Duodenal mucosa (tissue), 2 donors: ENCODE measurements at regions not wholly inside any gene's neighbourhood (a gene's known extent, or its start where the extent isn't known, plus 50 kb on each side); places are given as distances from the start of the nearest gene placed in this dataset.

Source experiments
- H3K27ac ChIP-seq: one replicate; pipeline ENCODE4 v1.7.0; 2013; ENCODE audit warnings: low read depth, low read length
- H3K27me3 ChIP-seq, 2 donors: one replicate each; pipeline ENCODE4 v1.7.0; 2013; ENCODE audit warnings: low read length in 2 of 2, control low read depth in 1 of 2; ENCODE audit not compliant: insufficient read depth in 2 of 2, control insufficient read depth in 1 of 2
- H3K36me3 ChIP-seq, 2 donors: one replicate each; pipeline ENCODE4 v1.7.0; 2013; ENCODE audit warnings: low read length in 2 of 2, control low read depth in 1 of 2; ENCODE audit not compliant: insufficient read depth in 2 of 2, control insufficient read depth in 1 of 2
- H3K4me1 ChIP-seq, 2 donors: one replicate each; pipeline ENCODE4 v1.7.0; 2013; ENCODE audit warnings: low read length in 2 of 2, control low read depth in 1 of 2; ENCODE audit not compliant: insufficient read depth in 2 of 2, control insufficient read depth in 1 of 2
- H3K4me3 ChIP-seq, 2 donors: one replicate each; pipeline ENCODE4 v1.7.0; 2013; ENCODE audit warnings: low read length in 2 of 2, low read depth in 1 of 2
- H3K9ac ChIP-seq, 2 donors: one replicate each; pipeline ENCODE4 v1.7.0; 2013; ENCODE audit warnings: low read length in 2 of 2, low read depth in 1 of 2
- H3K9me3 ChIP-seq, 2 donors: one replicate each; pipeline ENCODE4 v1.7.0; 2013; ENCODE audit warnings: low read length in 2 of 2, control low read depth in 1 of 2; ENCODE audit not compliant: control insufficient read depth in 1 of 2

- H3K36me3 ChIP-seq, result no peaks in the 10 kb centered on the region
- no peaks in the 10 kb centered on the region for H3K27me3 ChIP-seq
- no peak overlapping the region for H3K9ac ChIP-seq
- peaks cover 0 to 3% of the 10 kb centered on the region in 2 donors for H3K4me1 ChIP-seq
- no peak overlapping the region for H3K4me3 ChIP-seq
- no peak overlapping the region for H3K27ac ChIP-seq
- H3K9me3 ChIP-seq, result no peaks in the 10 kb centered on the region
These were observed 205.9 kb upstream of the CASK start for GRCh38 chrX:42129022-42129940.

GRCh38 chrX:42128587-42128986 is 205.2 kb upstream of the CASK start:
- no peak overlapping the region for H3K27ac ChIP-seq
- H3K9me3 ChIP-seq, result no peaks in the 10 kb centered on the region
- H3K4me1 ChIP-seq, result peaks cover 0 to 3% of the 10 kb centered on the region in 2 donors
- H3K4me3 ChIP-seq, result no peak overlapping the region
- no peaks in the 10 kb centered on the region for H3K36me3 ChIP-seq
- H3K9ac ChIP-seq, result no peak overlapping the region
- no peaks in the 10 kb centered on the region for H3K27me3 ChIP-seq

- H3K36me3 ChIP-seq, result no peaks in the 10 kb centered on the region
- H3K9me3 ChIP-seq, result no peaks in the 10 kb centered on the region
- H3K4me1 ChIP-seq, result peaks cover 0 to 3% of the 10 kb centered on the region in 2 donors
- no peak overlapping the region for H3K4me3 ChIP-seq
- no peak overlapping the region for H3K9ac ChIP-seq
- H3K27me3 ChIP-seq, result no peaks in the 10 kb centered on the region
- no peak overlapping the region for H3K27ac ChIP-seq
These were observed 204.7 kb upstream of the CASK start for GRCh38 chrX:42128020-42128419.

GRCh38 chrX:42127563-42127962 is 204.2 kb upstream of the CASK start:
- Histone ChIP-seq H3K36me3 (no peaks in the 10 kb centered on the region), H3K27ac (no peak overlapping the region), H3K9ac (no peak overlapping the region), H3K4me3 (no peak overlapping the region), H3K9me3 (no peaks in the 10 kb centered on the region), H3K4me1 (peaks cover 0 to 3% of the 10 kb centered on the region in 2 donors), H3K27me3 (no peaks in the 10 kb centered on the region)

GRCh38 chrX:42123369-42123768 is 200.0 kb upstream of the CASK start:
- Histone ChIP-seq H3K27me3 (no peaks in the 10 kb centered on the region), H3K27ac (no peak overlapping the region), H3K4me1 (no peaks in the 10 kb centered on the region), H3K36me3 (no peaks in the 10 kb centered on the region), H3K4me3 (no peak overlapping the region), H3K9me3 (no peaks in the 10 kb centered on the region), H3K9ac (no peak overlapping the region)

- H3K9me3 ChIP-seq, result no peaks in the 10 kb centered on the region
- no peaks in the 10 kb centered on the region for H3K27me3 ChIP-seq
- no peaks in the 10 kb centered on the region for H3K4me1 ChIP-seq
These were observed 195.7 kb upstream of the CASK start for GRCh38 chrX:42119076-42119475.

GRCh38 chrX:42117318-42117717 is 194.0 kb upstream of the CASK start:
- Histone ChIP-seq H3K36me3 (no peaks in the 10 kb centered on the region), H3K4me1 (no peaks in the 10 kb centered on the region), H3K9me3 (no peaks in the 10 kb centered on the region), H3K27ac (no peak overlapping the region), H3K4me3 (no peak overlapping the region), H3K9ac (no peak overlapping the region), H3K27me3 (no peaks in the 10 kb centered on the region)

More at GRCh38 chrX:42119076-42119475, 195.7 kb upstream of the CASK start:
- no peak overlapping the region for H3K4me3 ChIP-seq
- H3K36me3 ChIP-seq, result no peaks in the 10 kb centered on the region
- H3K9ac ChIP-seq, result no peak overlapping the region
- H3K27ac ChIP-seq, result no peak overlapping the region

GRCh38 chrX:42109428-42109827 is 186.1 kb upstream of the CASK start:
- Histone ChIP-seq H3K4me3 (no peak overlapping the region), H3K27ac (no peak overlapping the region), H3K27me3 (no peaks in the 10 kb centered on the region), H3K9me3 (no peaks in the 10 kb centered on the region), H3K36me3 (no peaks in the 10 kb centered on the region), H3K4me1 (peaks cover 0 to 17% of the 10 kb centered on the region in 2 donors), H3K9ac (no peak overlapping the region)

GRCh38 chrX:42107495-42108488 is 184.4 kb upstream of the CASK start:
- Histone ChIP-seq H3K27ac (no peak overlapping the region), H3K36me3 (no peaks in the 10 kb centered on the region), H3K4me3 (no peak overlapping the region), H3K4me1 (peaks cover 0 to 17% of the 10 kb centered on the region in 2 donors), H3K9ac (no peak overlapping the region), H3K9me3 (no peaks in the 10 kb centered on the region), H3K27me3 (no peaks in the 10 kb centered on the region)

GRCh38 chrX:42106556-42106955 is 183.2 kb upstream of the CASK start:
- no peaks in the 10 kb centered on the region for H3K27me3 ChIP-seq

More at GRCh38 chrX:42106556-42106955, 183.2 kb upstream of the CASK start:
- Histone ChIP-seq H3K4me1 (peaks cover 0 to 17% of the 10 kb centered on the region in 2 donors), H3K4me3 (no peak overlapping the region), H3K9me3 (no peaks in the 10 kb centered on the region), H3K27ac (no peak overlapping the region), H3K9ac (no peak overlapping the region), H3K36me3 (no peaks in the 10 kb centered on the region)
